H1 (cell line): ENCODE measurements at regions not wholly inside any gene's neighbourhood (a gene's known extent, or its start where the extent isn't known, plus 50 kb on each side); places are given as distances from the start of the nearest gene placed in this dataset.

Experiments used
- CTBP2 ChIP-seq: IDR thresholded peaks from 2 replicates; pipeline ENCODE4 v1.7.0; 2011; ENCODE audit warnings: borderline replicate concordance, mild to moderate bottlenecking, moderate library complexity, mixed read lengths, low read length; ENCODE audit not compliant: insufficient read depth, insufficient read length
- GTF2F1 ChIP-seq: IDR thresholded peaks from 2 replicates; pipeline ENCODE4 v1.6.1; 2012; ENCODE audit warnings: low read depth, low read length, improper control_type of control experiment, borderline replicate concordance
- TF ChIP-seq, protein P1 (sequence below): IDR thresholded peaks from 2 replicates; pipeline ENCODE4 v1.6.1; 2012; ENCODE audit warnings: low read length, inconsistent platforms
- TF ChIP-seq, protein P2 (sequence below): IDR thresholded peaks from 2 replicates; pipeline ENCODE4 v1.6.1; 2012; ENCODE audit warnings: inconsistent platforms

DNA sequence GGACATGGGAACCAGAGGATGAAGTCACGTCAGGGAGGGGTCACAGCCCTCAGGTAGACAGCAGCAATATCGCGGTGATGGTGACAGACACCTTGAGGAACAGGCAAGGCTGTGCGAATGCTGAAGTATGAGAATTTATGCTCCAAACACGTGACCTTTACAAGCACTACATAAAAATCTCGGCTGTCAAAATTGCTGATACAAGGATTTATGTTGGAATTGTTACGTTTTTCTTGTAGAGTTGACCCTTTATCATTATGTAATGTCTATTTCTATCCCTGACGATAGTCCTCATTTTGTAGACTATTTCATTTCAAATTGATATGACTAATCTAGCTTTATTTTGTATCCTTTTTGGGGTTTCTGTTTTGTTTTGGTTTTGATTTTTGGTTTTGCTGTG lies 311.1 kb downstream of the C6orf118 start (continued):
- TF ChIP-seq, protein P1, sequence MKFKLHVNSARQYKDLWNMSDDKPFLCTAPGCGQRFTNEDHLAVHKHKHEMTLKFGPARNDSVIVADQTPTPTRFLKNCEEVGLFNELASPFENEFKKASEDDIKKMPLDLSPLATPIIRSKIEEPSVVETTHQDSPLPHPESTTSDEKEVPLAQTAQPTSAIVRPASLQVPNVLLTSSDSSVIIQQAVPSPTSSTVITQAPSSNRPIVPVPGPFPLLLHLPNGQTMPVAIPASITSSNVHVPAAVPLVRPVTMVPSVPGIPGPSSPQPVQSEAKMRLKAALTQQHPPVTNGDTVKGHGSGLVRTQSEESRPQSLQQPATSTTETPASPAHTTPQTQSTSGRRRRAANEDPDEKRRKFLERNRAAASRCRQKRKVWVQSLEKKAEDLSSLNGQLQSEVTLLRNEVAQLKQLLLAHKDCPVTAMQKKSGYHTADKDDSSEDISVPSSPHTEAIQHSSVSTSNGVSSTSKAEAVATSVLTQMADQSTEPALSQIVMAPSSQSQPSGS, result no peak
- TF ChIP-seq, protein P2, sequence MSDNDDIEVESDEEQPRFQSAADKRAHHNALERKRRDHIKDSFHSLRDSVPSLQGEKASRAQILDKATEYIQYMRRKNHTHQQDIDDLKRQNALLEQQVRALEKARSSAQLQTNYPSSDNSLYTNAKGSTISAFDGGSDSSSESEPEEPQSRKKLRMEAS, result no peak
- TF ChIP-seq CTBP2, result no peak
- TF ChIP-seq GTF2F1, result no peak
